NCI-H2227 (cell line): ENCODE measurements at regions not wholly inside any gene's neighbourhood (a gene's known extent, or its start where the extent isn't known, plus 50 kb on each side); places are given as distances from the start of the nearest gene placed in this dataset.

Source experiments
- DNase-seq: peaks from one replicate; lab custom pipeline; 2025; ENCODE audit not compliant: unreplicated experiment; lab: John Stamatoyannopoulos, UW

DNA sequence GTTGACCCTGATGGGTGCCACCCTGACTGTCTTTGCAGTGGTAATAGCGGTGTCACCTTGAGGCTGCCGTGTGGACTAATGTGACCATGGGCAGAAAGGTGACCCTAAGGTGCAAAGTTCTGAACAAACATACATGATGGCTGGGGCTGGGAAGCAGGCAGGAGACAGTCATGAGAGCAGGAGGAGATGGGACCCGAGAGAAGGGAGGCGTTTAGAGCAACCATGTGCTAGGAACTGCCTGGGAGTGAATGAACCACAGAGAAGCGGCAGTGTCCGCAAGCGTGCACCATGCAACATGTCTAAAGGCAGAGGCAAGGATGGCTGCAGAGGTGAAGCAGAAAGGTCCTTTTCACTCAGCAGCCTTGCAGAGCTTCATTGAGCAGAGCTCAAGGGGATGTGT is 113.1 kb upstream of the GDF10 start:
- no peak for DNase-seq

DNA sequence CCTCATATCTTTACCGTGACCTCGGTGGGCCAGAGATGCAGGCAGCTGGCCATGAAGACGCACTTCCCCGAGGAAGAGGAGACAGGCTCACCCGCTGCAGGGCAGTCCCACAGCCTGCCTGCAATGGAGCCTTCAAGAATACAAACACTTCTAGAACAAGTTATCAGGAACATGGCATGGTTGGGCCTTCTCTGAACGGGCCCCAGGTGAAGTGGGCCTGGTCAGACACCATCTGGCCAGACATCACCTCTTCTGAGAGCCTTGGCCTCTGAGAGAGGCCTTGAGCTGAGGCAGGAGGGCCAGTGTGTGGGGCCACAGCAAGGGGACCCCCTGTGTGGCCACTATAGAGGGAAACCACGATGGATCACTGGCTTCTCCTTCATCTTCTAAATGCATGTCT is 112.4 kb upstream of the GDF10 start:
- DNase-seq, result no peak

DNA sequence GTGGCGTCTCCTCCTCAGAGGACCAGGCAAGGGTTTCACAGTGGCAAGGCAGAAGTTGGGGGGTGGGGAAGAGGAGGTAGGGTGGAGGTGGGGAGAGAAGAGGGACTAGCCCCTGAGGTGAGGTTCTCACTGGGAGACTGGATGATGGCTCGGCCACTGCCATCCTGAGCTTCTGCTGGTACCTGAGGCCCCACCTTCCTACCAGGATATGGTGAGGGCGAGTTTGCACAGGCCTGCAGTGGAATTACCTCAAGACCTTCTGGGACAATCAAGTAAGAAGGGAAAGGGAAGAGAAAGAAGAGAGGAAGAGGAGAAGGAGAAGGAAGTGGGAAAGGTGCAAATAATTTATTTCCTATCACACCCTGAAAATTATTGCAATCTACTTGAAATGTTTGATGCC is 111.8 kb upstream of the GDF10 start:
- no peak for DNase-seq

DNA sequence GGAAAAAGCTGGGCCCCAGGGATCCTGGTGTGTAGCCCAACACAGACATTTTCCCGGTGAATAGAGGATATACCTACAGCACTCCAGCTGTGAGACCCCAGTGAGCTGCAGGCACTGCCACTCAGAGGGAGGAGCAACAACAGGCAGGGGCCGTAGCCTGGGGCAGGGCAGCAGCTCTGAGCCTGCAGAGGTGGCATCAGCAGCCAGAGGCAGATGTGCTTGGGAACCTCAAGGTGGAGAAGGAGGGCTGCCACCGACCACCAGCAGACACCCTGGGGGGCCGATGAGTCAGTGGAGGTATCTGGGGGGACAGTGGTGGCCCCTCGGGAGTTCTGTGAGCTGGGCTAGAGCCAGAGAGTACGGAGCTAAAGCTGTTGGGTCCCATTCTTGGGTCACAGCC is 110.2 kb upstream of the GDF10 start:
- no peak for DNase-seq

DNA sequence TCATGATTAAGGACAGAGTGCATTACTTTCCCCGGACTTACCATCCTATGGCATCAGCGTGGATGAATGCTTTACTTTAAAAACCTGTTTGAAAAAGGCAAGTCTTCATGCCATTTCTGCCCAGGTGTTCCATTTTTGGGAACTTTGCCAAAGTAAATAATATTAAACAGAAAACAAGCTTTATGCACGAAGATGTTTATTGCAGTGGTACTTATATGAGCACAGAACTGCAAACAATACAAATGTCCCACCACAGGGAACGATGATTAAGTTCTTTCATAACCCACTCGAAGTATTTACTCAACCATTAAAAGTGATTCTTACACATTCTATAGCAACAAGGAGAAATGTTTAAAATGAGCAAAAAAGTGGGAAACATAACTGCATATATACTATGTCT is 109.7 kb upstream of the GDF10 start:
- DNase-seq, result no peak

DNA sequence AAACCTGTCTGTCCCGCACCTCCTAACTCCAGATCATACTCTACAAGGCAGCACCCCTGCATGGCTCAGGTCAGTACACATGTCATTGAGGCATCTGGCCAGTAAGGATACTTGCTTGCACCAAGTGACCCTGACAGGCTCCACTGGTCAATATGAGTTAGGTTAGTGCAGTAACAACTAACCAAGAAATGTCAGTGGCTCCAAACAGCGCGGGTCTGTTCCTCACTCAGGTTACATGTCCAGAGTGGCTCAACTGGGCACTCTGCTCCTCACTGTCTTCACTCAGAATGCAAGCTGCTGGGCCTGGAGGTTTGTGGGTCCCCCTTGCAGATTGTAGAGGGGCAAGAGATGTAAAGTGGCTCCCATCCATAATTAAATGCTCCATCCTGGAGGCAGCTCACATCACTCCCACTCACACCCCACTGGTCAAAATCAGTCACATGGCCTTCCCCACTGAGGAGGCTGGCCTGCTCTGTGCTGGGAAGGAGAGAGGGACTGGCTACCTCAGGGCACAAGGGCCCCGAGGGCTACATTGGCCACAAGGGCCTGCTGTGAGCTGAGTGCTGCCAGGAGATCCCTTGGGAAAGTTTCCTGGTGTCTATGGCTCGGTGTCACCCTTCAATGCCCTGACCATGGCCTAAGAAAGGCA is 109.1 kb upstream of the GDF10 start:
- DNase-seq, result no peak

DNA sequence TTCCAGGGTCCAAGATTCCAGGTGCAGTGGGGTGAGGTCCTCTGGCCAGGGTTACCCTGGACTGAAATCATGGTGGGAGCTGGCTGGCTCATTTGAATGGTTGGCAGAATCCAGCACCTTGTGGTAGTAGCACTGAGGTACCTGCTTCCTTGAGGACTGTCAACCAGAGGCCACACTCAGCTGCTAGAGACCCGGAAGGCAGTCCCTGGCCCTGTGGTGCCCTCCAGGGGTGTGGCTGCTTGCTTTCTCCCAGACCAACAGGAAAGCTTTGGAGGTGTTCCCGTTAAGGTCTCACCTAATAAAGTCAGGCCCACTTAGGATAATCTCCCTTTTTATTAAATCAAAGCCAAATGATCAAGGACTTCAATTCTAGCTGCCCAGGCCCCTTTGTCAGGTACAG is 107.7 kb upstream of the GDF10 start:
- no peak for DNase-seq

DNA sequence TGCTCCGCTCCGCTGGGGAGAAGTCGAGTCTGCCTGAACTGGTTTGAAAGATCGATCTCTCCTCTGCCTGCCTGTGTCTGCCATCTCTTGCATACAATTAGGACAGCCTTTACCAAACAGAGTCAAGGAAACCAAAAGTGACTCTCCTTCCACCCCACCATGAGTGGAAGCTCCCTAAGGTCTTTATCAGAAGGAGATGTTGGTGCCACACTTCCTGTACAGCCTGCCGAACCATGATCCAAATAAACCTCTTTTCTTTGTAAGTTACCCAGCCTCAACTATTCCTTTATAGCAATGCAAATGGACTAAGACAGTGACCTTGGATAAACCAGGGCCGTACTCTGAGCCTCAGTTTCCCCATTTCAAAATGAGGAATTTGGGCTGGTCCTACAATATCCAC is 106.3 kb upstream of the GDF10 start:
- DNase-seq, result no peak

DNA sequence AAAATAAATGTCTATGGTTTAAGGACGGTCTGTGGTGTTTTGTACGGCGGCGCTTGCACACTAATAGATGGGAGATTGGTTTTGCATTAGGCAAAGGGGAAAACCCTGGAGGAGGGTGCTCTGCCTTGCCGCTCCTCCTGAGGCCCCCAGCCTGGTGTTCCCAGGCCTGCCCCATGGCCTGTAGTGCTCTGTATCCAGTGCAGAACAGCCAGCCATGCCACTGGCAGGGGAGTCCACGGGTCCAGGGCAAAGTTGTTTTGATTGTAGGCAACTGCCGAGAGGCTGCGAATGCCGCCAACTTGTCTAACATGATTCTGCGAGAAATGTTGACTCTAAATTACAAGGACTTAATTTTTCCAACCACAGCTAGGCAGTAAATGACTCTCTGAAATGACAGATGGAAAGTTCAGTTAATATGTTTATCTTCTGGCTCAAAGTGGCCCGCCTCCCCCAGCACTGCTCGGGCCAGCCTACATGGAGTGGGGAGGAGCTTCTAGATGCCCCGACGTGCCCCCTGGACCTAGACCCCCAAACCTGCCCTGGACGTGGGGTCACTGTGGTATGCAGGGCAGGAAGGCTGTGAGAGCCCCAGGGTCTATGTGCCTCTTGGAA is 104.6 kb upstream of the GDF10 start:
- no peak for DNase-seq

DNA sequence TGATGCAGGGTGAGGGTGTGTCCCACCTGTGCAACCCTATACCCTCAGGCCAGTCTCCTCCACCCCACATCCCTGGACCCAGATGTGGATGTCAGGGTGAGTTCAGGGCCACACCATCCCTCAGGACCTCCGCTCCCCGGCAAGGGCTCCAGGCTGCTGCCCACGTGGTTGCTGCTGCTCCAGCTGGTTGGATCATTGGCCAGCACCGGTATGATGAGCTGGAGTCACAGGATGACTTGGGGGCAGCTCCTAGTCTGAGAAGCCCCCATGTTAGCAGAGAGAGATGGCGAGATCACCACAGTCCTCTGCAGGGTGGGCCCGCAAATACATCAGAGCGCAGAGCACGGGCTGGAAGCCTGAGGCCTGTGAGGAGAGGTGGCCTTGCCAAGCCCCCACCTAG is 103.3 kb upstream of the GDF10 start:
- DNase-seq, result no peak

DNA sequence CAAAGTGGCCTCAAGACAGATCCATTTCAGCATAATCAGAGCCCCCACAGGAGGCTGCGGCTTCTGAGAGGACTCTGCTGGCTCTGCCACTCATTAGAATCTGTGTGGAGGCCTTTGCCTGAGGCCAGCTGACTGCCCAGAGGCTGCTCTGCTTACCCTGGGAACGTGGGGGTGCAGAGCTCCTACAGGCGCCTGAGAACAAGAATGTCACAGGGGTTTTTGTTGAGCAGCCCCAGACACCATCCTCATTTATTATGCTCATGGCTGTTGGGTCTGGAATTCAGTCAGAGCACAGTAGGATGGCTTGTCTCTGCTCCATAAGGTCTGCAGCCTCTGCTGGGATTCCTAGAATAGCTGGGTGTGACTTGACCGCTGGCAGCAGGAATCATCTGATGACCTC is 101.8 kb upstream of the GDF10 start:
- DNase-seq, result no peak

DNA sequence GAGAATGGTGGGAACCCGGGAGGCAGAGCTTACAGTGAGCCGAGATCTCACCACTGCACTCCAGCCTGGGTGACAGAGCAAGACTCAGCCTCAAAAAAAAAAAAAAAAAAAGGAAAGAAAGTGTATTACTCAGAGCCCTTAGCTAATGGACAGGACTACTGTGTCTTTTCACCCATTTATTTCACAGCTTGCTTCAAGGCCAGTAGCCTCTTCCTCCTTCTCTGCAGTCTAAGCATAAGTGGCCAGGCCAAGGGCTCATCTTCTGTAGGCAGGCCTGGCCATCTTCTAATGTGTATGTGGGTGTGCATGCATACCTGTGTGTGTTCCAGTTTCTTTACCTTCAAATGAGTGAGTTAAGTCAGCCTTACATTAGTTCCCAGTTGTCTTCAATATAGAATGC is 94.8 kb upstream of the GDF10 start:
- DNase-seq, result no peak

DNA sequence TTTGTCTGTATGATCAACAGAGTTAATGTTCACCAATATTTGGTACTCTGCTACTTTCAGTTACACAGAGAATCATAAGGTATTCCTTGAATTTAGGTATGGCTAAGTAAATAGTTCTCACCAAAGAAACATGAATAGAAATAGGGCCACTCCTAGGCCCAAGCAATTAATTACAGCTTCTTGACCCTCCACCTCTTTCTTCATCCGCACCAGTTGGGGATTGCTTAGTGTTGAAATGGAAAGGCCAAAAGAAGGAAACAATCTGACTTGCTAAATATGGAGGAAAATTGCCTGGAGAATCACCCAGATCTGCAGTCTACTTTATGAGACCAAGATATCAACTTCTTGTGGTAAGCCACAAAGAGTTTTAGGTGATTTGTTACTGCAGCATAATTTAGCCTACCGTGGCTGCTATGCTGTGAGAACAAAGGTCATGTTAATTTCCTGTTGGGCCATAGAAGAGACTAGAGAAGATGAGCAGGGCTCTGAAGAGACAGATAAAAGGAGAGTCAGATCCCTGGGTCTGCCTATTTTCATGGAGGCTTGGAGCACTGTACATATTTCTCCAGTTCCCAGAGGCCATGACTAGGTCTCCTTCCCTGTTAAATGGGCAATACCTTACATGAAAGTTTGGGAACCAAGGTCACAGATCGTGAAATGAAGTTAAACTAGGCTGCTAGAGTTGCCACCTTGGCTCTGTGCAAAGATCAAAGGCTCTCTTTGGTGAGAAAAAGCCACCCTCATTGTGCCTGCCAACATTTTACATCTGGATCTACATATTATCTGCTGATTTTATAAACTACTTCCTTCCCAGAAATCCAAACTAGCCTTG is 93.3 kb upstream of the GDF10 start:
- DNase-seq, result no peak

DNA sequence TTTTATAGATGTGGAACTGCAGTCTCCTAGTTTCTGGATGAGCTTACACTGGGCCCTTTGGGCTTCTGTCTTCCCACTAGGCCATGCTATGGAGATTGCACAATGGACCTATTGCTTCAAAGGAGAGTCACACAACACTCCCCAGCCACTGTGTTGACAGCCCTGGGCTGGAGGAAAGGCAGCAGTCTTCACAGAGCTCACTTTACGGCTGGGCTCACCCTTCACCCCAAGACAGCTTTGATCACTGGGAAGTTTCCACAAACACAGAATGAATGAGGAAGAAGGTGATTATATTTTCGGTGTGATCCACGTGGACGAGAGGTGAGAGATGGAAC is 92.7 kb upstream of the GDF10 start:
- no peak for DNase-seq

DNA sequence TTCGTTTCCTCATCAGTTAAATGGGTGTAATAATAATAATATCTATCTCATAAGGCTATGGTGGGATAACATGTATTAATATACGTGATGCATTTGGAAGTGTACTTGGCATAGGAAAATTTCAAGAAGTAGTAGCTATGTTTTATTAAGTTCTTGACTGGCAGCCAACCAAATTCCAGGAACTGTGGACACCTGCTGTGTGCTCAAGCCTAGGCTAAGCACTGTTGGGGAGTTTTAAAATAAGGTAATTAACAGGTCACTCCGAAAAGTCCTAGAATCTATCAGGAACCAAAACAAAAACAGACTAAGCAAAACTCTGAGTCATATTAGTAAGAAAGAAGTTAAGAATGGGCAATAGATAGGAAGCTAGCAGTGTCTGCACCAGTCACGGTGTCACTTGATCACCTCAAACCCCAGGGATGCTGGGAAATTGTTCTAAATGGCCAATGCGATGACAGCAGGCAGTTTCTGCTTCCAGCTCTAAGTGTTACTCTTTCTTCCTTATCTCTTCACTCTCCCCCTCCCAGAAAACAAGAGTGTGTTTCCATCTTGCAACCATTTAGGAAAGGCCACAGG is 92.0 kb upstream of the GDF10 start:
- DNase-seq, result no peak

DNA sequence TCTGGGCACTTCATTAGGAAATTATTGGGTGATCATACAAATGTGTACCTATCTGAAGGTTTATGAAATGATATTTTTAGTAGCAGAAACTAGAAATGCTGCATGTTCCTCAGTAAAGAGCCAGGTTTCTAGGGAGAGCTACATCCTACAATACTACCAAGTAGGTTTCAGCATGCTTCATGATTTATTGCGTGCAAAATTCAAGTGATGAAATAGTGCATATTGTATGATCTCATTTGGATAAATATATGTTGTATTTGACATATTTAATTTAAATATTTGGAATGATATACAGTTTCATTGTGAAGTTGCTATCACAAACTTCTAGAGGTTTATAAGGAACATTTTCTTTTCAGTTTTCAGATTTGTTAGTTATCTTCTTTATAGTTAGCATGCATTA is 90.5 kb upstream of the GDF10 start:
- no peak for DNase-seq

DNA sequence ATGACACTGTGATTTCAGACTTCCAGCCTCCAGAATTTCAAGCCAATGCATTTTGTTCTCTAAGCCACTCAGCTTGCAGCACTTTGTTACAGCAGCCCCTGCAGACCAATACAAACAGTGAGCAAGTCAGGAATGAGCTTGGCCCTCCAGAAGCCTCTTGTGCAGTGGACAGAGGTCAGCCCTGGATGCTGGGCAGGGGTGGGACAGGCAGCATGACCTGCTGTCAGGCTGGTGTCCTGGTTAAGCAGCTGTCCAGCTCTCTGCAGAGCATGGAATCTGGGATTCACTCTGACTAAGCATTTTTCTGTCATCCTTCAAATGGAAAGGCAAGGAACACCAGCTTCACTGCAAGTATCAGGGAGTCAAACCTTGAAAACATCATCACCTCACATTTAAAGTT is 85.5 kb upstream of the GDF10 start:
- no peak for DNase-seq

DNA sequence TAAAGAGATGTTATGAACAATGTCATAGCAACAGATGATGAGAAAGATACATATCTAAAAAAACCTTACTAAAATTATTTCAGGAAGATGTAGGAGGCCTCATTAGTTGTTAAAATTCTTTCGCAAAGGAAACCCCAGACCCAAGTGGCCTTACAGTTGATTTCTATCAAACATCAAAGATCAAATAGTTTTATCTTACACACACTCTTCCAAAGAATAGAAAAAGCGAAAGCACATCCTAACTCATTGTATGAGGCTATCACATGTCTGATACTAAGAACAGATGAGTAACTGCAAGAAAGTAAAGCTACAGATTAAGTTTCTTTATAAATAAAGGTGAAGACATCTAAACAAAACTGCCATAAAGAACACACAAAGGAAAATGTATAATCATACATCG is 82.9 kb upstream of the GDF10 start:
- no peak for DNase-seq

DNA sequence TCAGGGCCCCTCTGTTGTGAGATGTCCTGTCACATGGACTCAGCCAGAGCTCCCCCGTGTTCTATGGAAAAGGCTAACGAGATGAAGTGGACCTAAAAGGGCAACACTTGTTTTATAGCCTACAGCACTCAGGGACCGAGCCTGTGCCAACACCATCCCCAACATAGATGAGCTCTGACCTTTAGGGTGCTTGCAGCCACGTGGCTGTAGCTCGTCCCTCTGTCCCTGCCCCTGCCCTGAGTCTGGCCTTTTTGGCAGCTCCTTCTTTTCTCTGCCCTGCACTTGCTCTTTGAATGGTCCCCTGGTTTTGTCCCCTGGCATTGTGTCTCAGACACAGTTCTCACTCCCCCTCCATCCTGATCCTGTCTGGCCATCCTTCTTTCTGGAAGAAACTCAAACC is 81.2 kb upstream of the GDF10 start:
- no peak for DNase-seq

DNA sequence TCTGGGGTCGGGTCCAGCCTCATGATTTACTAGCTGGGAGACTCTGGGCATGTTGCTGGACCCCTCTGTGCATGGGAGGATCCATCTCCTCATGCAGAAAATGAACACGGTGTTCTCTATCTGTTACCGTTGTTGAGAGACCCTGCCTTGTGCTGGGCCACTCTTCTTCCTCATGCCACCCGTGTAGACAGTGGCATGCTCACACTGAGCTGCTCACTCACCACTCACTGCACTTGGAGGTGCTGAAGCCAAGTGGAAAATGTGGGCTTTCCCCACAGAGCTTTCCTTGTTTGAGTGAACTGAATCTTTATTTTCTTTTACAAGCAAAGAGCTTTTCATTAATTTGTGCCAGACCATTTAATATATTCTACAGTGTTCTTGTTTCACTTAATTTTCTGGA is 77.5 kb upstream of the GDF10 start:
- no peak for DNase-seq

DNA sequence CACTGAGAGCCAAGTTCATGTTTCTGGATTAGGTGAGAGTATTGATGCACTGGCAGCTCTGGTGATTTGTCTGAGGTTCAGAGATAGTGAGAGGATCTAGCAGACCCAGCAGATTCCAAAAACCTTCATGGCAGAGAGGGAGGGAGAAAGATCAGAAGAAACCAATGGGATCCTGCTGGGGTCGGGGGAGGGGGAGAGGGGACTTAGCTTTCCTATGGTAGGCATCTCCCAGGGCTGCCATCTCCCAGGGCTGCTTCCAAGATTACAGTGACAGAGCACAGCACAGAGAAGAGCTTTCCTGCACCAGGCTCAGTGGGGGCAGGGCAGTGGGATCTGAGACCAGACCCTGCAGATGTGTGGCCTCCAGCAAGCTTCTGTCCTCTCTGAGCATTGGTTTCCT is 76.8 kb upstream of the GDF10 start:
- no peak for DNase-seq

DNA sequence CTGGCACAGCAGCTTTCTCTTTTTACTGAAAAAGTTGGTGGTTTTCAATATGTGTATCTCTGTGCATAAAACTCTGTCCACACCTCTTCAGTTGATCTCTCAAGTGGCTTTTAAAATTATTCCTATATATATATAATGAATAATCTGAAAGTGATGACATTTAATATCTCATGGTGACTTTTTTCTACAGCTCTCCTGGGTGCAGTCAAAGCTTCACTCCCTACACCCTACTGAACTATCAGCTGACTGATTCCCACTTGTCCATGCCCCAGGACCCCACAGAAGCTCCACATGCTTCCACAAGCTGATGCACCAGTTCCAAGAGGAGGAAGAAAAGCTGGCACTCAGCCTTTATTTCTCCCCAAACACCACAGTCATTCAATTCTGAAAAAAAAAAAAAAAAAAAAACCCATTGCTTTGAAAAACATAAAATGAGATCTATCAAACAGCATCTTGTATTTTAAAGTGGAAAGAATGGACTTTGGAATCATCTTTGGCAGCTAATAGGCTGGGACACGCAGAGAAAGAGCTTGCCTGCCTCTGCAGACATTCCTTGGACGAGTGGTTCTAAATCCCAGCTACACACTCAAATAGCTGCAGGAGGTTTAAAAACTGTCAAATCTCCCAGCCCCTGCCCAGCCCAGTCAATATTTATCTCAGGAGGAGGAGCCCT is 75.3 kb upstream of the GDF10 start:
- no peak for DNase-seq
